Cardiac muscle cell (in vitro differentiated cells and primary cell): ENCODE measurements at regions not wholly inside any gene's neighbourhood (a gene's known extent, or its start where the extent isn't known, plus 50 kb on each side); places are given as distances from the start of the nearest gene placed in this dataset.
A peak's percentile ranks its signal among the peaks of the same experiment; 100 is the strongest.

Experiments used
- DNase-seq, 2 donors: peaks; one replicate each; pipeline versions ENCODE4 v3.0.0 to v3.0.0-alpha.2; 2010 to 2017; ENCODE audit warnings: low read depth in 1 of 2, low spot score in 1 of 2
- H3K27ac ChIP-seq: fragments of 200-600 bp; sonication (generic); 2 replicates; pipeline ENCODE4 v1.5.1; 2016
- H3K27me3 ChIP-seq: fragments of 200-600 bp; sonication (generic); 2 replicates; pipeline ENCODE4 v1.6.0; 2016; ENCODE audit warnings: control low read depth
- H3K36me3 ChIP-seq: fragments of 200-600 bp; sonication (generic); 2 replicates; pipeline ENCODE4 v1.5.1; 2016; ENCODE audit warnings: control low read depth
- H3K4me1 ChIP-seq: fragments of 200-600 bp; sonication (generic); 2 replicates; pipeline ENCODE4 v1.8.1; 2017; ENCODE audit warnings: low read depth, mild to moderate bottlenecking, mixed run types
- H3K4me3 ChIP-seq: fragments of 200-600 bp; sonication (generic); 2 replicates; pipeline ENCODE4 v1.5.1; 2016; ENCODE audit warnings: mild to moderate bottlenecking
- H3K9me3 ChIP-seq: fragments of 200-600 bp; sonication (generic); 2 replicates; pipeline ENCODE4 v1.5.1; 2017; ENCODE audit warnings: low read depth, mild to moderate bottlenecking, control low read depth
- CTCF ChIP-seq: IDR thresholded peaks from 2 replicates; pipeline ENCODE4 v1.5.1; 2012; ENCODE audit warnings: low read depth, mild to moderate bottlenecking, low read length

GRCh38 chr13:108558489-108558888 lies 70.9 kb upstream of the MYO16 start:
- DNase-seq, result no peak
- no peak overlapping the region for H3K4me3 ChIP-seq
- no peak for TF ChIP-seq CTCF
- no peak overlapping the region for H3K27ac ChIP-seq
- H3K9me3 ChIP-seq, result no peaks in the 10 kb centered on the region
- no peaks in the 10 kb centered on the region for H3K27me3 ChIP-seq
- no peaks in the 10 kb centered on the region for H3K4me1 ChIP-seq
- H3K36me3 ChIP-seq, result no peaks in the 10 kb centered on the region

GRCh38 chr13:108560093-108560492 lies 69.3 kb upstream of the MYO16 start:
- no peak overlapping the region for H3K27ac ChIP-seq
- H3K27me3 ChIP-seq, result no peaks in the 10 kb centered on the region
- no peaks in the 10 kb centered on the region for H3K4me1 ChIP-seq
- DNase-seq, result no peak
- H3K36me3 ChIP-seq, result no peaks in the 10 kb centered on the region
- H3K4me3 ChIP-seq, result no peak overlapping the region
- no peak for TF ChIP-seq CTCF
- H3K9me3 ChIP-seq, result no peaks in the 10 kb centered on the region

GRCh38 chr13:108561149-108561548 lies 68.3 kb upstream of the MYO16 start:
- DNase-seq, result no peak
- Histone ChIP-seq H3K4me1 (no peaks in the 10 kb centered on the region), H3K4me3 (no peak overlapping the region), H3K27me3 (no peaks in the 10 kb centered on the region), H3K36me3 (no peaks in the 10 kb centered on the region), H3K9me3 (no peaks in the 10 kb centered on the region), H3K27ac (no peak overlapping the region)
- no peak for TF ChIP-seq CTCF

- no peaks in the 10 kb centered on the region for H3K9me3 ChIP-seq
- H3K4me3 ChIP-seq, result no peak overlapping the region
- no peaks in the 10 kb centered on the region for H3K27me3 ChIP-seq
- TF ChIP-seq CTCF, result no peak
- no peak for DNase-seq
- H3K36me3 ChIP-seq, result no peaks in the 10 kb centered on the region
- H3K27ac ChIP-seq, result no peak overlapping the region
- H3K4me1 ChIP-seq, result no peaks in the 10 kb centered on the region
These were observed 62.8 kb upstream of the MYO16 start for GRCh38 chr13:108566413-108567170.

GRCh38 chr13:108572782-108573211 lies 56.6 kb upstream of the MYO16 start:
- Histone ChIP-seq H3K27ac (no peak overlapping the region), H3K4me1 (no peaks in the 10 kb centered on the region), H3K9me3 (no peaks in the 10 kb centered on the region), H3K36me3 (no peaks in the 10 kb centered on the region), H3K4me3 (no peak overlapping the region), H3K27me3 (no peaks in the 10 kb centered on the region)
- TF ChIP-seq CTCF, result no peak
- peak in 1 of 2 donors; percentile 10 for DNase-seq
